ENCODE measurements at regions not wholly inside any gene's neighbourhood (a gene's known extent, or its start where the extent isn't known, plus 50 kb on each side); places are given as distances from the start of the nearest gene placed in this dataset.

DNA sequence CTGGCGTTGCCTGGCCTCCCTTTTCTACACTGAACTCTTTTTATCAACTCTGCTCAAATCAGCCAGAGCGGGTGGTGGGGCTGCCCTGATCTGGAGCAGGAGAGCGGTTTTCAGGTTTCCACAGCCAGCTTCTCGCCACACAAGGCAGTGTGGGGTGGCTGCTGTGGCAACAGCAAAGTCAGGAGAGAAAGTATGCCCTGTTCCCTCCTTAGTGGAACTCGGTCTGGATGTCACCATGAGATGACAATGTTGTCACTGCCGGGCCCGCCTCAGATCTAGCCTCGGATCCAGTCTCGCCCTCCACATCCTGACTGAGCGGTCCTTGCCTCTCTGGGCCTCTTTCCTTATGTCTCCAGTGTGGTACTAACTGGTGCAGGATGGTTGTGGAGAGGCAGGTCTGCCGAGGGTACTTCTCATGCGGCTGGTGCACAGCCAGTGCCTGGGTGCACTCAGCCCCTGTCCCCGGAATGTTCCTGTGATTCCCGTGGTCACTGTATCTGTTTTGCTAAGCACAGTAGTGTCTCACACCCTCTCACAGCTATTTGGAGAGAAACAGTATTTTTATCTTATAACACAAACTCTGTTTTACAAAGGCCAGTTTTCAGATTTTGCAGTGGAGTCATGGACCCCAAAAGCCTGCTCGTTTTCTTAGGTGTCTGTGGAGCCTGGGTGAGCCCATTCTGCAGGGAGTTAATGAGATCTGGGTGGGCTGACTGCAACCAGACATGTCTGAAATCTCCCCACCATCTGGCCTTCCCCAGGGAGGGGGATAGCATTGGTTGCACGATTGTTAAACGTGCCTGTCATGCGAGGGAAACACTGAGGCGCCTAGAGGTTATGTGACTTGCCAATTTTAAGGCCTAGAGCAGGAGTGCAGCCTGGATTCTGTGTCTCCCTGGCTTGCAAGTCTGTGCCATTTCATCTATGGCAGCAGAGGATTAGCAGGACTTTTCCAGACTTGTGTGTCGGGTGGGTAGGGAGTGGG is 261.1 kb upstream of the AGAP1 start:
- no peak for FAIRE-seq
- no peak for DNase-seq (ENCODE audit: insufficient read length, low spot score)
- TF ChIP-seq POLR2A (IDR thresholded peaks at IDR 0.05; ENCODE audit: low read depth, low read length) (no peak), POLR2AphosphoS5 (IDR thresholded peaks at IDR 0.05; ENCODE audit: low read depth, low read length) (no peak), SPI1 (IDR thresholded peaks at IDR 0.05; ENCODE audit: low read depth, low read length) (no peak), PAX5 (IDR thresholded peaks at IDR 0.05; ENCODE audit: insufficient read depth, low read length, severe bottlenecking) (no peak), TAF1 (IDR thresholded peaks at IDR 0.05; ENCODE audit: low read depth, low read length) (no peak), POU2F2 (IDR thresholded peaks at IDR 0.05; ENCODE audit: low read depth, low read length) (no peak)

GRCh38 chr2:235234736-235235135 is 259.1 kb upstream of the AGAP1 start:
- FAIRE-seq, result no peak
- DNase-seq (ENCODE audit: insufficient read length, low spot score), result no peak
- no peak for TF ChIP-seq POU2F2 (IDR thresholded peaks at IDR 0.05; ENCODE audit: low read depth, low read length)
- TF ChIP-seq POLR2A (IDR thresholded peaks at IDR 0.05; ENCODE audit: low read depth, low read length), result no peak
- no peak for TF ChIP-seq POLR2AphosphoS5 (IDR thresholded peaks at IDR 0.05; ENCODE audit: low read depth, low read length)
- TF ChIP-seq PAX5 (IDR thresholded peaks at IDR 0.05; ENCODE audit: insufficient read depth, low read length, severe bottlenecking), result no peak

- DNase-seq (ENCODE audit: insufficient read length, low spot score) (no peak), FAIRE-seq (no peak)
- no peak for TF ChIP-seq POLR2A (IDR thresholded peaks at IDR 0.05; ENCODE audit: low read depth, low read length)
- TF ChIP-seq POLR2AphosphoS5 (IDR thresholded peaks at IDR 0.05; ENCODE audit: low read depth, low read length), result no peak
- TF ChIP-seq PAX5 (IDR thresholded peaks at IDR 0.05; ENCODE audit: insufficient read depth, low read length, severe bottlenecking), result no peak
- no peak for TF ChIP-seq SPI1 (IDR thresholded peaks at IDR 0.05; ENCODE audit: low read depth, low read length)
- TF ChIP-seq POU2F2 (IDR thresholded peaks at IDR 0.05; ENCODE audit: low read depth, low read length), result no peak
- no peak for TF ChIP-seq TAF1 (IDR thresholded peaks at IDR 0.05; ENCODE audit: low read depth, low read length)
Observed at GRCh38 chr2:235235977-235236767, 257.7 kb upstream of the AGAP1 start.

DNA sequence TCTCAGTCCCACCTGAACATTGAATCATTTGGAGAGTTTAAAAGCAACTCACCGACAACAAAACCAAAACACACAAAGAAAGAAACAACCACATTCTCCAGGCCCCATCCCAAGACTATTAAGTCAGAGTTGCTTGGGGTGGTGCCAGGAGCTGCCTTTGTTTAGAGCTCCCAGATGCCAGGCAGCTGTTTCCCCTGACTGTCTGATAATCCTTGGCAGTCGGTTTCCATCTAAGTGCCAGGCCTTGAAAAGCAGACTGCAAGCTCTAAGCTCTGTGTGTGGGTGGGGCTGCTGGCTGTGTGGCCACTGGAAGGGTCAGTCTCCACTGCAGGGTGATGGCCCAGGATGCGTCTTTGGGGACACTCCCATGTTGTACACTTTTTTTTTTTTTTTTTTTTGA is 255.3 kb upstream of the AGAP1 start:
- no peak for DNase-seq (ENCODE audit: insufficient read length, low spot score)
- FAIRE-seq, result no peak
- no peak for TF ChIP-seq PAX5 (IDR thresholded peaks at IDR 0.05; ENCODE audit: insufficient read depth, low read length, severe bottlenecking)
- TF ChIP-seq POLR2AphosphoS5 (IDR thresholded peaks at IDR 0.05; ENCODE audit: low read depth, low read length), result no peak
- no peak for TF ChIP-seq POU2F2 (IDR thresholded peaks at IDR 0.05; ENCODE audit: low read depth, low read length)
- no peak for TF ChIP-seq SPI1 (IDR thresholded peaks at IDR 0.05; ENCODE audit: low read depth, low read length)
- no peak for TF ChIP-seq TAF1 (IDR thresholded peaks at IDR 0.05; ENCODE audit: low read depth, low read length)
- no peak for TF ChIP-seq POLR2A (IDR thresholded peaks at IDR 0.05; ENCODE audit: low read depth, low read length)

GRCh38 chr2:235240574-235240973 is 253.3 kb upstream of the AGAP1 start:
- TF ChIP-seq POU2F2 (IDR thresholded peaks at IDR 0.05; ENCODE audit: low read depth, low read length) (no peak), SPI1 (IDR thresholded peaks at IDR 0.05; ENCODE audit: low read depth, low read length) (no peak), TAF1 (IDR thresholded peaks at IDR 0.05; ENCODE audit: low read depth, low read length) (no peak), POLR2AphosphoS5 (IDR thresholded peaks at IDR 0.05; ENCODE audit: low read depth, low read length) (no peak), PAX5 (IDR thresholded peaks at IDR 0.05; ENCODE audit: insufficient read depth, low read length, severe bottlenecking) (no peak), POLR2A (IDR thresholded peaks at IDR 0.05; ENCODE audit: low read depth, low read length) (no peak)
- FAIRE-seq (no peak), DNase-seq (ENCODE audit: insufficient read length, low spot score) (no peak)

DNA sequence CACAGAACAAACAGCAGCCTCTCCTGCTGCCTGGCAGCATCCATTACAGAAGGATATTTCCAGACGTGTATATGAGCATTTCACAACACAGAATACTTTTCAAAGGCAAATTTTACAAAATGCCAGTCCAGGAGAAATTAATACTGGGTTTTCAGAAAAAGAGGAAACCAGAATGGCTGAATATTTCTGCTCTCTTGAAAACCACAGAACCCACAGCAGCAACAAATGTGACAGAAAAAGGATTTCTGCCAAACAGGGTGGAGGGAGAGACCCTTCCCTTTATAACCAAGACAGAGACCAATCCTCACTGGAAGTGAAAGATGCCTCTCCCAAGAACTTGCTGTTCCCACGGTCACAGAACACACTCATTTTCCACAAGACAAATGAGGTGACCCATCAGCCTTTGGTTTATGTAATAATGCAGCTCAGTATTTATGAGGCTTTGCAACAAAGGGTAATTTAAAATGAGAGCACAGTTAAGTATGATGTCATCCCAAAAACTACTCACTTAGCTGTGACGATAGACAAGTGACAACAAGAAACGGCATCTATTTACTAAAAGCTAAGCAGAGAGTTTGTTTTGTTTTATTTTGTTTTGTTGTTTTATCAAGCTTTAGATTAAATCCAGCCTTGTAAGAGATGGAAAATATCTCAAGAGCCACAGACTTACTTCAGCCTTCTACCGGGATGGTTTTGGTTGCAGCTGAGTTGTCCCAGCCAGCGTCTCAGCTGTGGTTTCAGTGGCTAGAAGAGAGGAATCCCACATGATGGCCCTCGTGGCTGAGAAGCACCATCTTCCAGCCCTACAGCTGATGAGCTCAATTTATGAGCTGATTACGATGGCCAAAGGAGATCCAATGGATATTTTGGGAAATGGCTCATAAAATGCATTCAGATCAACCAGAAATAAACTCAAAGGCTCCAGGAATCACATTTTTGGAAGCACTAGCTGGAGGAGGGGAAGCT is 249.3 kb upstream of the AGAP1 start:
- DNase-seq (ENCODE audit: insufficient read length, low spot score), result no peak
- FAIRE-seq, result no peak
- TF ChIP-seq POU2F2 (IDR thresholded peaks at IDR 0.05; ENCODE audit: low read depth, low read length), result no peak
- TF ChIP-seq POLR2A (IDR thresholded peaks at IDR 0.05; ENCODE audit: low read depth, low read length), result no peak
- no peak for TF ChIP-seq POLR2AphosphoS5 (IDR thresholded peaks at IDR 0.05; ENCODE audit: low read depth, low read length)
- TF ChIP-seq TAF1 (IDR thresholded peaks at IDR 0.05; ENCODE audit: low read depth, low read length), result no peak
- no peak for TF ChIP-seq SPI1 (IDR thresholded peaks at IDR 0.05; ENCODE audit: low read depth, low read length)
- TF ChIP-seq PAX5 (IDR thresholded peaks at IDR 0.05; ENCODE audit: insufficient read depth, low read length, severe bottlenecking), result no peak

GRCh38 chr2:235247001-235247400 is 246.8 kb upstream of the AGAP1 start:
- FAIRE-seq, result no peak
- TF ChIP-seq POLR2AphosphoS5 (IDR thresholded peaks at IDR 0.05; ENCODE audit: low read depth, low read length) (no peak), POU2F2 (IDR thresholded peaks at IDR 0.05; ENCODE audit: low read depth, low read length) (no peak), PAX5 (IDR thresholded peaks at IDR 0.05; ENCODE audit: insufficient read depth, low read length, severe bottlenecking) (no peak), SPI1 (IDR thresholded peaks at IDR 0.05; ENCODE audit: low read depth, low read length) (no peak), TAF1 (IDR thresholded peaks at IDR 0.05; ENCODE audit: low read depth, low read length) (no peak), POLR2A (IDR thresholded peaks at IDR 0.05; ENCODE audit: low read depth, low read length) (no peak)
- DNase-seq (ENCODE audit: insufficient read length, low spot score), result no peak

DNA sequence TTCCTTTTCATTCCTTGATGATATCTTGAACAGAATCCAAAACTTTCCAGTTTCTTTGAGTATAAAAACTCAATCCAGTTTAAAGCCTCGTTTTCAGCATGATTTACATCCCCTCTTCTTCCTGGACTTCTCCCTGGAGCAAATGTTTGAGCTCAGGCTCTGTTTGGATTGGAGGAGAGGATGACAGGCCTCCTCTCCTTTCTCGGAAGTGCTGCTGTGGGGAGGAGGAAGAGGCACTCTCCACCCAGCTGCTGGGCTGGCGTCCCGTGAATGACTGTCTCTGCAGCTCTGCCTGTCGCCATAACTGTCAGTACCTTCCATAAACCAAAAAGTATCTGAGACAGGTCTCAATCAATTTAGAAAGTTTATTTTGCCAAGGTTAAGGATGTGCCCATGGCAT is 238.2 kb upstream of the AGAP1 start:
- TF ChIP-seq POU2F2 (IDR thresholded peaks at IDR 0.05; ENCODE audit: low read depth, low read length) (no peak), POLR2AphosphoS5 (IDR thresholded peaks at IDR 0.05; ENCODE audit: low read depth, low read length) (no peak), SPI1 (IDR thresholded peaks at IDR 0.05; ENCODE audit: low read depth, low read length) (no peak), TAF1 (IDR thresholded peaks at IDR 0.05; ENCODE audit: low read depth, low read length) (no peak), PAX5 (IDR thresholded peaks at IDR 0.05; ENCODE audit: insufficient read depth, low read length, severe bottlenecking) (no peak), POLR2A (IDR thresholded peaks at IDR 0.05; ENCODE audit: low read depth, low read length) (no peak)
- FAIRE-seq (no peak), DNase-seq (ENCODE audit: insufficient read length, low spot score) (no peak)

Measured in GM12891 (cell line).